ENCODE measurements at regions not wholly inside any gene's neighbourhood (a gene's known extent, or its start where the extent isn't known, plus 50 kb on each side); places are given as distances from the start of the nearest gene placed in this dataset.

DNA sequence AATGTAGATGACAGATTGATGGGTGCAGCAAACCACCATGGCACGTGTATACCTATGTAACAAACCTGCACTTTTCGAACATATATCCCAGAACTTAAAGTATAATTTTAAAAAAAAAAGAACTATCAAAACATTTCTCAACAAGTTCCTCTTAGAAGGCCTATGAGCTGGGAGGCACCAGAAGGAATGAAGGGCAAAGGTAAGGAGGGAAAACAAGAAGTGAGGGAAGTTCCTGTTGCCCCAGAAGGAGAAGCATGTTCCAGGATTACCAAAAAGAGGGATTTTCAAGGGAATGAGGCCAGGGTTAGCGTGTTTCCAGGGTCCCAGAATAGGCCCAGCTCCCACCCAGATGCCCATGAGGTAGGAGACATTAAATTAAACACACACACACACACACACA lies 361.0 kb downstream of the SETD4 start:
- DNase-seq (ENCODE audit: low read depth in 2 of 2) = no peak

DNA sequence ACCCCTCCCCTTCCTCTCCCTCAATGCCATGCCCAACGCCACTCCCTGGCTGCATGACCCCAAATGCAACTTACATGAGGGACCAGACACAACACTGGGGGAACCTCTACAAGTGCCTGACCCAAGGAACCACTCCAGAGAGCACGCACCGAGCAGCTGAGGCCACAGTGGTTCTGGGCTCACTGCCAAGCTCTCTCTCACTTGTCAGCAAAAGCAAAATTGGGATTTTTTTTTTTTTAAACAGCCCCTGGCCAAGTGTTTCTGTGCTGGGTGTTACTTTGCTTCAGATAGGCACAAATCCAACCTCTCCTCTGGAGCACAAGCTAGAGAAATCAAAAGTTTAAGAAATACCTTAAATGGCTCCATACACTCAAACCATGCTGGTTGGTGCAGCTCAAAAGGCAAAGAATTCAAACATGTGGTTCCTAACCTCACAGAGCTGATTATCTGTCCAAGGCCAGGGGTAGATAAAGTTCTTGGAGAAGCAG lies 363.0 kb downstream of the SETD4 start:
- DNase-seq (ENCODE audit: low read depth in 2 of 2) = no peak

DNA sequence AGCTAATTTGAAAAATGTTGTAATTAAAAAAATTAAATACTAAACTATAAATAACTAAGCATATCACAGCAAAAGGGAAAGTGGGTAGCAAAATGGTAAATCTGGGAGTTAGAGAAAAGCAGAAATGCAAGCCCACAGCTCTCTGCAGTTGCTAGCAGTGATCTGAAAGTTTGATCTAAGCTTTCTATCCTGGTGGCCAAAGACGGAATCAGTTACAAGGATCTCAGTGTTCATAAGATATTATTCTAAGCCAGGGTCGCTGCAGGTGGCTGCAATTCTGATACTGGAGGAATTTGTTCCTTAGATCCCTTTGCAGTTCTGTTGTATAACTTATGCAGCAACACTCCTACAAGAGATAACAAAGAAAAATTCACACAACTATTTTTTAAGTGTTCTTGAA lies 363.7 kb downstream of the SETD4 start:
- DNase-seq (ENCODE audit: low read depth in 2 of 2) = no peak

DNA sequence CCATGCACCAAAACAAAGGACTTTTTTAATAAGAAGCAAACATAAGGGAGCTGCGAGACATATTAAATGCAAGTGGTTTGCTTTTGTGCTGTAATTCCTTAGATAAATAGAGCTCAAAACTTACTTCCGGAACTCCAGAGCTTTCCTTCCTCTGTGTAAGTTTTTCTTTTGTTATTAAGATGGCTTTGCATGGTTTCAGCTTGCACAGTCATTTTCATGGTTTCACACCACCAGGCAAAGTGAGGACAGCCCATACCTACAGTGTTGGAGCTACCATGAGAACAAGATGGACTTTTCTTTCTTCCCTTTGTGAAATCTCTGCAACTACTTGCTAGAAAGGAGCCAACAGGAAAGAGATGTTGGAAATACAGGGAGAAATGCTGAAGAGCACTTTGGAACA lies 368.0 kb downstream of the SETD4 start:
- no peak for DNase-seq (ENCODE audit: low read depth in 2 of 2)

DNA sequence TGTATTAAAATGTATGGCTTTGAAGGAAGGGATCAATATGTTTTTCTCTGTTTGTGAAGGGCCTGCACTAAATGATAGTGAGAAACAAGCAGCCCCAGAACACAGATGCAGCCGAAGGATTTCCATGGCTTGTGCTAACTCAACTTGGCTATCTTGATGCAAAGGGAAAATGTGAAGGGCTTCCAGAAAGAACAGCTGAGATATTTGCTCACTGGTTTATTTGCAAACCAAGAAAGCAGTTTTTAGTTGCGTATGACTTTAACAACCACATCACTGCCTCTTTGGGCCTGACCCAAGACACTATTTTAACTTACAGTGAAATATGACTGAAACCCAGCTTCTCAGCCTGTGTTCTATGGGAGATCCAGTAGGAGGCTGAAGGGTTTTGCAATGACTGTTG lies 369.9 kb downstream of the SETD4 start:
- DNase-seq (ENCODE audit: low read depth in 2 of 2) = no peak

DNA sequence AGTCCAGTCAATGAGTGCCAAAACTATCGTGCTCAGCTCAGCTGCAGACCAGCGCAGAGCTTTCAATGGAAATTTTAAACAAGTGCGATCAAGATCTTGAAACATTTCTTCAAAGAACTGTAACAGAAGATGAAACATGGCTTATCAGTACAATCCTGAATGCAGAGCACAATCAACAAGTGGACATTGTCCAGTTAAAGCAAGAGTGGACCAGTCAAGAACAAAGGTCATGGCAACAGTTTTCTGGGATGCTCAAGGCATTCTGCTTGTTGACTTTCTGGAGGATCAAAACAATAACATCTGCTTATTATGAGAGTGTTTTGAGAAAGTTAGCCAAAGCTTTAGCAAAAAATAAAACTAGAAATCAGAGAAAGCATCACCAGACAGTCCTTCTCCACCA lies 374.2 kb downstream of the SETD4 start:
- no peak for DNase-seq (ENCODE audit: low read depth in 2 of 2)

DNA sequence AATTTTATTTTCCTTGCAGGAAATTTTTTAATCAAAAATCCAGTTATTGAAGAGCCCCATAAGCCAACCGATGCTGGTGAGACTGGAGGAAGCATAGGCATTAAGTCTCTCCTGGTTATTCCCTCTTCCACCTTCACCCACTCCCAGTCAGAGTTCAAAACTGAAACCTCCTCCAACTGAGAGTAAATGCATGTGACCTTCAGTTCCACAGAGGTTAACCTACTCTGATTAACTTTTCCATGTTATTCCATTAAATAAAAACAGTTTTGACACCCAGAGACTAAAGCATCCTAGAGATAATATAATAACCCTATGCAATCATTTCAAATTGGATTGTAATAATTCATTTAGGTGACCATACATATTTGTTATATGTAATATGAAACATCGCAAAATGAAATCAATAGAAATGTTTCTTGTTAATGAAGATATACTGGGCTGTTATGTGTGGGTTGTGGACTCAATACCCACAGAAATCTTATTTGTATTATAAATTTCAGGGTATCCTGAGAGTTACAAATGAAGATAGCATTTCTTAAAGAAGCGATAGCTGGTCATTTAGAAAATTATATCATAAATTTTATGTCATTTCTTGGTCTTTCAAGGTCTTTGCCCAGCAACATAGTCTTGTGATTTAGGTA lies 376.5 kb downstream of the SETD4 start:
- DNase-seq (ENCODE audit: low read depth in 2 of 2) = no peak

DNA sequence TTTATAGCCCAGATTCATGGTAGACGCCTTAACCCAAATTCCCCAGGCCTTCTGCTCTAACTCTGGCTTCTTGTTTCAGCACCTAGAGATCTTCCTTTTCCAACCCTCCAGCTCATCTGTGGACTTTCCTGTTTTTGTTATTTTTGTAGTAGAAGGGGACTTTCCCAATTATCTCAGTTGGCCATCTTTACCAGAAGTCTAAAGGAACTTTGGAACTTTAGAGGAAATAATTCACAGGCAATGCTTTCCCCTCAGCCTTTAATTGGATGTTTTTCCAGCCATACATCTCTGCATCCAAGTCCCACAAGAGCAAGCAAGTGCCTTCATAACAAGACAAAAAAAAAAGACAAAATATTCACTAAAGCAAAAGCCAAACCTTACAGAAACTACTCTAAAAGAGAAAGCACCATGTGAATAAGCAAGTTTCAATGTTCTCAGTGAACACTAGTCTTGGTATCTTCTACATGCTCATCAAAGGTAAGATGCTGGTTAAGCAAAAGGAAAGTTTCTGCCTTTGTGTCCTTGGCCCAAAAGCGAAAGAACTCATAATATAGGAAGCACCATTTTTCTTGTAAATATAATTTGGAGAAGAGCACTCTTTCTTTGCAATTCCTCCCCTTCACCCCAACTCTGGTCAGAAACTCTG lies 377.3 kb downstream of the SETD4 start:
- no peak for DNase-seq (ENCODE audit: low read depth in 2 of 2)

DNA sequence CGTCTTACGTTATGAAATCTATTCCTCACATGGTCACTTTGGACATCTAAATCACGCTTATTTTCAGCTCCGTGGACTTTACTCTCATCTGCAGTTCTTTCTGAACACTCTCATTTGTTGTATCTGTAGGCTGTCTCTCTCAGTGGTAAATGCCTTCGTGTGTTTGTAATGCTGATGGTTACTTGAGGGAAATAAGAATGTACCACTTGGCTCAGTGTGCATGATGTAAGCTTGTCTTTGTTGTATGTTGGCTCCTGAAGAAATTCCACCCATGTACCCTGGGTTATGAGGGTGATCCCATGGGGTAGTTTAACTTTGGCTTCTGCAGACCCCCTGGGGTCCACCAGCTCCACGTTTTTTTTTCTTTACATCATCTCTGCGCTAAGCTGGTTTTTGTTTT lies 378.4 kb downstream of the SETD4 start:
- no peak for DNase-seq (ENCODE audit: low read depth in 2 of 2)

DNA sequence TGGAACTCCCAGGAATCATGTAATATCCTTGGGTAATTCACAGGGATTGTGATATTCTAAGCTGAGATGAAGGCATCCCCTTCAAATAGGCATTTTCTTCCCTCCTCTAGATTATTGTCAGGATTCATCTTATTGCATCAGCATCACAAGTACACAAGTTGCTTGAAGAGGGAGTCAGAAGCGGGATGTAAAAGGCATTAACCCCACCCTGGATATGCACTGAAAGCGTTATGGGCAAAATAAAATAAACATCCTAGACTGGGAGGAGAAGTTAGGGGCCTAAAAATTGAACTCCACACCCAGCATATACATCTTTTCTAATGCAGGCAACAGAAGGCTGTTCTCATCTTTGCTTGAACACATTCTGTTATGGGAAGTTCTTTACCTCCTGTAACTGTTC lies 381.2 kb downstream of the SETD4 start:
- no peak for DNase-seq (ENCODE audit: low read depth in 2 of 2)

DNA sequence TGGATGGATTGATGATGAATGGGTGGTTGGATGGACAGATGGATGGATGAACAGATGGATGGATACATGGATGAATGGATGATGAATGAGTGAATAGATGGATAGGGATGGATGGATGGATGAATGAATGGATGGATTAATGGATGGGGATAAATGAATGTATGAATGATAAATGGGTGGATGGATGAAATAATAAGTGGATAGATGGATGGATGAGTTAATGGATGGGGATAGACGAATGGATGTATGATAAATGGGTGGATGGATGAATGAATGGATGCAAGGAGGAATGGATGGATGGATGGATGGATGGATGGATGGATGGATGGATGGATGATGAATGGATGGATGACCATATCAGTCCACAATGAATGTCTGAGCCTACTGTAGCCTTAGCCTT lies 381.9 kb downstream of the SETD4 start:
- no peak for DNase-seq (ENCODE audit: low read depth in 2 of 2)

DNA sequence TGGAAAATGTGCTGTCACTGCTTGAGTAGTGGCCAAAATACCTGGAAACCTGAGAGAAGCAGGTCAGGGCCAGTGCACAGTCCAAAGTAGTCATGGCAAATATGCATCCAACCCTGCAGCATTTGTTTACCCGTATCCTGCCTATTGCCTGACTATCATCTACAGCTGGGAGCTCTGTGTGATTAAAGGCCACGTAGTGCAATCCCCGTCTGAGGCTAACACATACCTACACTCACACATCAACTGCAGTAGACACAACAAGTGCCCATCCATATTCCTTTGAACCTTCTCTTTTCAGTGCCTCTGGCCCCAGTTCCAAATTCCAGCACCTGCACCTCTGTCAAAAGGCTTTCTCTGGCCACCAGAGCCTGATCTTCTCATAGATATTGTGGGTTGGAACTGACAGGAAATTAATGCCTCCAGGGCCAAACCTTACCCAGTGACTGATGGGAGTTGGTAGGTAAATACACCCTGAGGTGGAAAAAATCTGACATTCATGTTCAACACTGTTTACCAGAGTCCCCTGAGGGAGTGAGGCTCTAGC lies 383.0 kb downstream of the SETD4 start:
- DNase-seq (ENCODE audit: low read depth in 2 of 2) = no peak

DNA sequence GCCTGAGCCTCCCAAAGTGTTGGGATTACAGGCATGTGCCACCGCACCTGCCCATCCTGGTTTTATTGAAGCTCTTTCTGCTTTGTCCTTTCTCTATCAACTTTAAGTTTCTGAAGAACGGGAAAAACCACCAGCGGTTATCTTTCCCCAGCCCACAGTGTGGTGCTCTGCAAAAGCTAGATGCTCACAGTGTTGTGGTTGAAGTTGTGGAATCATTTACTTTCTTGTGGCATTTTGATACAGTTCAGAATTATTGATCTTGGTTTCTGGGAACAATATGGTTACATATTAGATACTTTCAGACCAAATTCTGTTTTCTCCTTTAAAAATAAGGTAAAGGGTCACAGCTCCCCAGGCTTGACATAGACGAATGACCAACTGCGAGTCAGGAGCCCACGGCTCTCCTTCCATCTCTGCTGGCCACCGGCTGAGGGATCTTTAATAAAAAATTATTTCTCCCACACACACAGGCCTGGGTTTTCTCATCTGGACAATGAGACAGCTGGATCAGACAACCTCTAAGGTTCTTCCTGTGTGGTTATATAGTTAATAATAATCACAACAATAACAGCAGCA lies 385.3 kb downstream of the SETD4 start:
- no peak for DNase-seq (ENCODE audit: low read depth in 2 of 2)

DNA sequence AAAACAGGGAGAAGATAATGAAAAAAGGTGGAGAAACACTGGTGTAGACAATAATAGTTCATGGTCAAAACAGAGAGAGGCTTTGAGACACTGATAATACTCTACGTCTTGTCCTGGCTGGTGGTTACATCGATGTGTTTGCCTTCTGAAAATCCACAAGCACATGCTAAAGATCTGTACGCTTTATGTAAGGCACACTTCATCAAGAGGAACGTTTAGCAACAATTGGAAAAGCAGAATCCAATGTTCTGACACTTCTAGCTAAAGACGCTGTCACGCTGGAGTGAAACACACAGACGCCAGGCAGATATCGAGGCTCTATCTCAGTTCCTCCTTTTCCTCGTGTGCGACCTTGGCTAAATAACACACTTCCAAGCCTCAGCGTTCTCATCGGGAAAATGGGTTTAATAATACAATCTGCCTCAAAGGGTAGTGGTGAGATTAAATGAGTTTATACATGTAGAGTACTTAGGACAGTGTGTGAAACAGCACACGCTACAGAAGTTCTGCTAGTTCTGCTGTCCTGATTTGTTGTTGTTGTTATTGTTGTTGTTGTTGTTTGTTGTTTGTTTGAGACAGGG lies 386.1 kb downstream of the SETD4 start:
- DNase-seq (ENCODE audit: low read depth in 2 of 2) = no peak

DNA sequence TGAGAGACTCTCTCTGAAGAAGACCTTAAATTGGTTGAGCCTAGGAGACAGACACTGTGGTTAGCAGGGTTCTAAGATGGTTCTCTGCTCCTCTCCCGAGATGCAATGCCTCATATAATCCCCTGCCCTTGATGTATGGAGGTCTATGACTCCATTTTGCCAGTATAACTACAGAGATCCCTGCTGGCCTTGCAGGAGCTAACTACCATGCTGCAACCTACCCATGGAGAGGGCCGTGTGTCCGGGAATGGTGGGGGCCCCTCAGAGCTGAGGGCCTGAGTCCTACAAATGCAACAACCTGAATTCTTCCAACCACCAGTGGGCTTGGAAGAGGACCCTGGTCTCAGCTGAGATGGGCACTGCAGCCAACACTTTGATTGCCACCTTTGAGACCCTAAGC lies 388.0 kb downstream of the SETD4 start:
- DNase-seq (ENCODE audit: low read depth in 2 of 2) = no peak

DNA sequence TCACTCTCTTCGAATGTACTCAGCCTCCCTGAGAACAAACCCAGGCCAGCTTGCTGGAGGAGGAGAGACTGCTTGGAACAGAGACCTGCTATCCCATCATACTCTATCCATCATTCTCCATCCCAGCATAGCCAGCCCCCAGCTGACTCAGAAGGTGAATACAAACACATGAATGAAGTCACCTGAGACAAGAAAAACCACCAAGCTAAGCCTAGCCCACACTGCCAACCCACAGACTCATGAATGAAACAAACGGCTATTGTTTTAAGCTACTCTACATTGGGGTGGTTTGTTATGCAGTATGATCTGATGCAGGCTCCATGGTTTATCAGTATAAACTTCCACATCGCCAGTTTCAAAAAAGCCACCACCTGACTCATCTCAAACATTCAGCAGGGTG lies 395.6 kb downstream of the SETD4 start:
- DNase-seq (ENCODE audit: low read depth in 2 of 2) = no peak

DNA sequence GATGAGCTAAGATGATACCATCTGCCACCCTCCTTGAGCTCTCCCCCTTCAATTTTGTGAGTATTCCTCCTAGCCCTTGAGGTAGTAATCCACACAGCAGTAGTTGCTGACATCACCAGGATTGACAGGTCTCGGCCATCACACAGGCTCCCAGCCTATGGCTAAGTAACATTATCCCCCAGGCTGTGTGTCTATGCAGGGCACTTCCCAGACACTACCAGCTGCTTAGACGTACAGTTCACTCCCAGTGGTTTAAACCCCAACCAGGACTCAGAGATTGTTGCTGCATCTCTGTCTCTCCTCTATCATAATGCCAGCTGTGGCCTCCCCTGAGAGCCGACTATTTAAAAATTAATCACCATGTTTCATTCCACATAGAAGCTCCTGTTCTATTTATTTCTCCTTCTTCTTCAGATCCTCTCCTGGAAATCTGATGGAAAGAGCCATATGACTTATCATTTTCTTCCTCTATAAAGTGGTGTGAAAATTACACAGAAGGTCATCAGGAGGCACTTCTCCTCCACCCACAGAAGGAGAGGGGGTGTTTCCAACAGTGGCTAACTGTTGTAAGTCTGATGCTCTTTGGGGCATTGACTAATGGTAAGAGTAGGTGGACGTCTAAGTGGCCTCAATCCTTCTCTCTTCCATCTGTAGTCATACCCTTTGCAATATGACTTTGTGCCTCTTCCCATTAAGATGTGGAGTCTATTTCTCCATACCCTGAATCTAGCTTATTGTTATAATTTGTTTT lies 396.3 kb downstream of the SETD4 start:
- no peak for DNase-seq (ENCODE audit: low read depth in 2 of 2)

DNA sequence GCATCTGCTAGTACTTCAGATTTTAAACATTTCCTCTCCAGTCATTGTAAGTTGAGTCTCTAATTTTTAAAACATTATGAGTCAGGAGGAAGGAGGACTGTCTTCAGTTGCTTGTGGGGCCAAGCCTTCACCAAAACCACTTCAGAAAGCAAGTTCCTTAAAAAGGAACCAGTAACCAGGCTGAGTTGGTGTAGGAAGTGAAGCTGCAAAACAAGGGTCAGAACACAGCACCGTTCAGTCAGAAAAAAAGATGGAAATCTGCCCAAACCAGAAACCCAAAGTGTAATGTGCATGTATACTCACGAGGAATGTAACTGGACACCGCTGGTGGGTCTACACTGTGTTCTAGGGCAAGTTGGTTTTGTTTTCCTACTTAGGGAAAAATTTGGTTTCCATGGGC lies 402.1 kb downstream of the SETD4 start:
- no peak for DNase-seq (ENCODE audit: low read depth in 2 of 2)

DNA sequence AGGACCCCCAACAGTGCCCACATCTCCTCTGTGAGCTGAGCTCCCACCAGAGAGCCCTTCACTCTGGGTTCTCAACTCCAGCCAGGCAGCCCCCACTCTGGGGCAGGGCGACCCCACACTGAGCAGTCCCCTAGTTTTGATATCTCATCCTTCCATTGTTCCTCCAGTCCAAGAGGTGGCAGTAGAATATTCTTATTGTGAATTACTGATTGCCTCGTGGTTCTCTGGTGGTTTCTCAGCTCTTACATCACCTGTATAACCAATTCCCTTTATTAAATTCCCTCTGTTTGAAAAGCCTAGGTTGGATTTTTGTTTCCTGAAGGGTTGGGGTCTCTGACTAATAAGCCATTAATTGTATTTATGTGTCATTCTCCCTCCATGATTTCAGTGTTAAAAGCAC lies 407.5 kb downstream of the SETD4 start:
- no peak for DNase-seq (ENCODE audit: low read depth in 2 of 2)

DNA sequence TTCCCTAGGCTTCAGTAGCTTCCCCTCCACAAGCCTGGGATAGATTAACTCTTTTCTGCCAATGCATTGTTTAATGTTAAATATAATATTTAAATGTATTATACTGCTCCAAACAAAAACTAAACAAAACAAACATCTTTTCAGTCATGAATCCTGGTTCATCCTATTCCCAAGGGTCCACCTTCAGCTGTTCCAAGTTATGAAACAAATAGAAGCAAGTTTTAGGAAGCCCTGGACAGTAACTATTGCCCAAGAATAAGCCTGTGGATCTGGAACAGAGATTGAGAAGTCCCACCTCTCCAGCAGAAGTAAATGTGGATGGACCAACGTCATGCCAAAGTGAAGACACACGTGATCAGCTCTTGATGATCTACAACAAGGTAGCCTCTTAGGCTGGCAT lies 408.1 kb downstream of the SETD4 start:
- DNase-seq (ENCODE audit: low read depth in 2 of 2) = no peak

DNA sequence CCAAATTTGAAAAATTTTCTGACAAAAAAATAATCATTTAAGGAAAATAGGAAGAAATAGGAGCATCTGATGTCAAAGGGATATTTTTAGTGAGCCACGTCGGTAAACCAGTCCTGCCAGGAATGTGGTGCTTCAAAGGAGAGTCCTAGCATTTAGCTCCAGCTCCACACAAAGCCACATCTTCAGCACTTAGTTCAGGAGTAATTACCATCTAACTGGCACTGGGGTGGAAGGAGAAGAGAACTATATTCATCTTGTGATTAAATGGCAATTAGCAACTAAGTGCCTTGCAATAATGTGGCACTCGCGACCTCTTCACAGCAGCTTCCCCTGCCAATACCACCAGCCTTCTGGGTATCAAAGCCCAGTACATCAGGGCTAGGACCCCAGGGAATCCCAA lies 409.1 kb downstream of the SETD4 start:
- DNase-seq (ENCODE audit: low read depth in 2 of 2) = no peak

DNA sequence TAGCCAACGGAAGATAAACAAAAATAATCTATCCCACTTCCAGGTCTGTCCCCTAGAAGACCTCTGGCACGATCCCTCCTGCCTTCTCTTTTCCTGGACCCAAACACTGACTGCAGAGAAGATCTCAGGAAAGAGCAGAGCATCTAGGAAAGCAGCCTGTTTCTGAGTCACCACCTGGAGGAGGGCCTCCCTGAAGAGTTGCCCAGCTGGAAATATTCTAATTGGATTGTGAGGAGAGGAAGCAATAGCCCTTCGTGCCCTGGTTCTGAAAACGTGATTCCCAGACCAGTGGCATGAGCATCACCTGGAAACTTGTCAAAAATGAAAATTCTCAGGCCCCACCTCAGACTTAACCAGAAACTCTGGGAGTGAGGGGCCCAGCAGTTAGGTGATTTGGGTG lies 411.1 kb downstream of the SETD4 start:
- DNase-seq (ENCODE audit: low read depth in 2 of 2) = no peak
